HEK293 (cell line): ENCODE measurements at regions not wholly inside any gene's neighbourhood (a gene's known extent, or its start where the extent isn't known, plus 50 kb on each side); places are given as distances from the start of the nearest gene placed in this dataset.

ENCODE experiments used
- CTCF ChIA-PET: fragments of 350-600 bp; formaldehyde crosslinking; extraction: SDS; loops from one replicate; lab custom pipeline; 2021; ENCODE audit warnings: antibody characterized with exemption; lab: Yijun Ruan, JAX
- POLR2A ChIA-PET: fragments of 300-600 bp; formaldehyde crosslinking; extraction: SDS; loops from one replicate; lab custom pipeline; 2020; ENCODE audit warnings: antibody characterized with exemption, inconsistent platforms; lab: Yijun Ruan, JAX
- H3K27ac ChIP-seq: fragments of 200-500 bp; sonication (Bioruptor generic); 2 replicates; pipeline ENCODE4 v1.5.1; 2014; ENCODE audit warnings: low read depth, low read length, control low read depth, inconsistent platforms; ENCODE audit errors: extremely low read depth
- H3K36me3 ChIP-seq, 2 experiments: fragments of 200-500 bp in 1 of 2; sonication (Bioruptor generic) in 1 of 2; 1 replicate in 1 of 2; 2 replicates in 1 of 2; pipeline ENCODE4 v1.5.1; 2014 to 2017; ENCODE audit warnings: inconsistent platforms in 2 of 2, low read length in 2 of 2; ENCODE audit not compliant: control insufficient read depth in 2 of 2, insufficient read depth in 1 of 2
- H3K4me1 ChIP-seq: fragments of 200-500 bp; sonication (Bioruptor generic); 2 replicates; pipeline ENCODE4 v1.5.1; 2014; ENCODE audit warnings: mild to moderate bottlenecking, low read length, inconsistent platforms; ENCODE audit not compliant: control insufficient read depth, insufficient read depth
- H3K4me3 ChIP-seq: 2 replicates; pipeline ENCODE4 v1.5.1; 2011; ENCODE audit warnings: low read depth, mild to moderate bottlenecking, control low read depth, low read length, moderate library complexity
- H3K9me3 ChIP-seq: fragments of 200-500 bp; sonication (Bioruptor generic); 2 replicates; pipeline ENCODE4 v1.5.1; 2014; ENCODE audit warnings: low read depth, low read length, inconsistent platforms; ENCODE audit not compliant: control insufficient read depth, insufficient read depth
- ZIC2 ChIP-seq: fragments of 450-650 bp; formaldehyde crosslinking; IDR thresholded peaks from 2 replicates; pipeline ENCODE4 v1.5.1; 2016; ENCODE audit warnings: missing biosample characterization, missing genetic modification characterization
- ZNF157 ChIP-seq: fragments of 450-650 bp; formaldehyde crosslinking; IDR thresholded peaks from 2 replicates; pipeline ENCODE4 v1.5.1; 2016; ENCODE audit warnings: missing biosample characterization, missing genetic modification characterization
- ZNF174 ChIP-seq: fragments of 450-650 bp; formaldehyde crosslinking; IDR thresholded peaks from 2 replicates; pipeline ENCODE4 v1.5.0; 2017; ENCODE audit warnings: missing biosample characterization, mild to moderate bottlenecking, missing genetic modification characterization
- ZNF184 ChIP-seq: fragments of 450-650 bp; IDR thresholded peaks from 2 replicates; pipeline ENCODE4 v1.5.1; 2018; ENCODE audit warnings: missing biosample characterization, mild to moderate bottlenecking, missing genetic modification characterization
- ZNF202 ChIP-seq: fragments of 450-650 bp; formaldehyde crosslinking; IDR thresholded peaks from 2 replicates; pipeline ENCODE4 v1.5.1; 2016; ENCODE audit warnings: missing biosample characterization, missing genetic modification characterization, borderline replicate concordance
- ZNF239 ChIP-seq: fragments of 450-650 bp; formaldehyde crosslinking; IDR thresholded peaks from 2 replicates; pipeline ENCODE4 v1.5.1; 2016; ENCODE audit warnings: missing biosample characterization, missing genetic modification characterization
- ZNF280C ChIP-seq: fragments of 450-650 bp; formaldehyde crosslinking; IDR thresholded peaks from 2 replicates; pipeline ENCODE4 v1.5.1; 2016; ENCODE audit warnings: missing biosample characterization, missing genetic modification characterization
- ZNF423 ChIP-seq: fragments of 450-650 bp; formaldehyde crosslinking; IDR thresholded peaks from 2 replicates; pipeline ENCODE4 v1.5.1; 2016; ENCODE audit warnings: missing biosample characterization, missing genetic modification characterization
- ZNF426 ChIP-seq: fragments of 450-650 bp; formaldehyde crosslinking; IDR thresholded peaks from 2 replicates; pipeline ENCODE4 v1.5.1; 2017; ENCODE audit warnings: missing biosample characterization, missing genetic modification characterization, mild to moderate bottlenecking, inconsistent platforms, moderate library complexity
- ZNF513 ChIP-seq: fragments of 450-650 bp; IDR thresholded peaks from 2 replicates; pipeline ENCODE4 v1.5.1; 2018; ENCODE audit warnings: missing biosample characterization, missing genetic modification characterization
- ZNF514 ChIP-seq: fragments of 450-650 bp; formaldehyde crosslinking; IDR thresholded peaks from 2 replicates; pipeline ENCODE4 v1.5.1; 2016; ENCODE audit warnings: missing biosample characterization, missing genetic modification characterization
- ZNF555 ChIP-seq: fragments of 450-650 bp; formaldehyde crosslinking; conservative IDR thresholded peaks from 2 replicates; pipeline ENCODE4 v1.5.1; 2017; ENCODE audit warnings: missing biosample characterization, mild to moderate bottlenecking, missing genetic modification characterization, inconsistent platforms
- ZNF560 ChIP-seq: fragments of 450-650 bp; formaldehyde crosslinking; IDR thresholded peaks from 2 replicates; pipeline ENCODE4 v1.5.1; 2017; ENCODE audit warnings: missing biosample characterization, missing genetic modification characterization, borderline replicate concordance
- ZNF580 ChIP-seq: fragments of 450-650 bp; formaldehyde crosslinking; IDR thresholded peaks from 2 replicates; pipeline ENCODE4 v1.5.1; 2016; ENCODE audit warnings: missing biosample characterization, missing genetic modification characterization
- ZNF585B ChIP-seq: fragments of 450-650 bp; formaldehyde crosslinking; IDR thresholded peaks from 2 replicates; pipeline ENCODE4 v1.5.1; 2016; ENCODE audit warnings: missing biosample characterization, missing genetic modification characterization
- ZNF621 ChIP-seq: fragments of 450-650 bp; formaldehyde crosslinking; IDR thresholded peaks from 2 replicates; pipeline ENCODE4 v1.5.1; 2017; ENCODE audit warnings: missing biosample characterization, missing genetic modification characterization
- ZNF677 ChIP-seq: fragments of 450-650 bp; IDR thresholded peaks from 2 replicates; pipeline ENCODE4 v1.5.0; 2018; ENCODE audit warnings: missing biosample characterization, mild to moderate bottlenecking, missing genetic modification characterization, moderate library complexity
- ZNF701 ChIP-seq: fragments of 450-650 bp; formaldehyde crosslinking; IDR thresholded peaks from 2 replicates; pipeline ENCODE4 v1.5.1; 2016; ENCODE audit warnings: missing biosample characterization, missing genetic modification characterization
- ZNF76 ChIP-seq: fragments of 450-650 bp; formaldehyde crosslinking; IDR thresholded peaks from 2 replicates; pipeline ENCODE4; 2016; ENCODE audit warnings: low read depth, missing biosample characterization, missing genetic modification characterization, borderline replicate concordance
- ZNF830 ChIP-seq: fragments of 450-650 bp; IDR thresholded peaks from 2 replicates; pipeline ENCODE4 v1.5.0; 2018; ENCODE audit warnings: missing biosample characterization, missing genetic modification characterization, low read depth, mild to moderate bottlenecking, moderate library complexity
- ZSCAN4 ChIP-seq: fragments of 450-650 bp; formaldehyde crosslinking; IDR thresholded peaks from 2 replicates; pipeline ENCODE4 v1.5.1; 2017; ENCODE audit warnings: missing biosample characterization, missing genetic modification characterization
- TF ChIP-seq, protein P1 (sequence below): fragments of 450-650 bp; formaldehyde crosslinking; IDR thresholded peaks from 2 replicates; pipeline ENCODE4 v1.5.1; 2016; ENCODE audit warnings: missing biosample characterization, missing genetic modification characterization, low read depth

GRCh38 chr2:129302561-129303183 is 676.8 kb upstream of the RAB6C start:
- Histone ChIP-seq H3K4me1 (no peaks in the 10 kb centered on the region), H3K27ac (no peak overlapping the region), H3K36me3 (no peaks in the 10 kb centered on the region), H3K4me3 (no peak overlapping the region), H3K9me3 (no peaks in the 10 kb centered on the region)
- TF ChIP-seq ZNF202 (tag by site-specific recombination), result no peak
- no peak for TF ChIP-seq ZNF513
- TF ChIP-seq ZNF280C (tag by site-specific recombination), result no peak
- POLR2A ChIA-PET, result no interaction called here
- CTCF ChIA-PET, result no interaction called here

- POLR2A ChIA-PET, result no interaction called here
- no peaks in the 10 kb centered on the region for H3K9me3 ChIP-seq
- H3K27ac ChIP-seq, result no peak overlapping the region
- no peak overlapping the region for H3K4me3 ChIP-seq
- CTCF ChIA-PET, result no interaction called here
- H3K36me3 ChIP-seq, result no peaks in the 10 kb centered on the region
- H3K4me1 ChIP-seq, result no peaks in the 10 kb centered on the region
- no peak for TF ChIP-seq ZNF423 (tag by site-specific recombination)
- no peak for TF ChIP-seq ZNF621 (tag by site-specific recombination)
- TF ChIP-seq ZNF677, result no peak
- no peak for TF ChIP-seq ZNF701
- TF ChIP-seq ZNF184, result no peak
- TF ChIP-seq ZNF585B (tag by site-specific recombination), result no peak
- no peak for TF ChIP-seq ZIC2 (tag by site-specific recombination)
- TF ChIP-seq ZNF560 (tag by site-specific recombination), result no peak
- TF ChIP-seq ZNF580 (tag by site-specific recombination), result no peak
Measured at GRCh38 chr2:129314120-129314519, 665.3 kb upstream of the RAB6C start.

DNA sequence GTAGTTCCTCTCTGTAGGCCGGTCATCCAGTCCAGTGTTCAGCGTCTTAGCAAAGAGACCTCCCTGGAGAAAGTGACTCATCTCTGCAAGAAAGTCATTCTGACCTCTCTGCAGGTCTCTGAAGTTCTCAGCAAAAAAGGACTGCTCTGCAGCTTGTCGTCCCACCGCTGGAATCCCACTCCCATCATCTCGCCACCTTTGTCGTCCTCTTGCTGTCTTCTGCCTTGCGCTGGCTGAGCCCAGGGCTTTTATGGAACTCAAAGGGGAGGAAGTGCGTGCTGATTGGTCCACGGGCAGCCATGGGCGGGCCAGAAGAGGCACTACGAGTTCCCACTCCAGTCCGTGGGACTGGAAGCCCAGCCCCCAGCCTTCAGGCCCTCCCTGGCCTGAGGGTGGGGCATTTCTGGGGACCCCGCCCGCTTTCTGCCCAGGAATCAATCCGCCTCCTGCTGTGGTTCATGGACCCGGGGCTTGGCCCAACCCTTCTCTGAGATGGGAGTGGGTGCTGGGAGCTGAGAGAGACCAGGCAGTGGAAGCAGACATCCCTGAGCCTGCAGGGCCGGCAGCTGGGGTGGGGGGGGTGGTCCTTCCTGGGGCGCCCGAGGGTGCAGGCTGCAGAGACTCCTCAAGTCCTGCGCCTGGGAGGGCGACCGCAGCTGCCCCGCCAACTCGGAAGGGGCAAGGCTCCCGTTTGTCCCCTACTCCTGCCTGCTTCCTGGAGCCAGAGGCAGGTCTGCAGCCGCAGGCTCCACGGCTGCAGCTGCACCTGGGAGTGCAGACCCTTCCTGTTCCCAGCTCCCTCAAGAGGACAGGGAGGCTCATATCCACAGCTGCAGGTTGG is 660.7 kb upstream of the RAB6C start:
- Histone ChIP-seq H3K9me3 (no peaks in the 10 kb centered on the region), H3K4me3 (no peak overlapping the region), H3K36me3 (no peaks in the 10 kb centered on the region), H3K4me1 (no peaks in the 10 kb centered on the region), H3K27ac (no peak overlapping the region)
- ChIA-PET POLR2A (no interaction called here), CTCF (no interaction called here)
- TF ChIP-seq, protein P1, sequence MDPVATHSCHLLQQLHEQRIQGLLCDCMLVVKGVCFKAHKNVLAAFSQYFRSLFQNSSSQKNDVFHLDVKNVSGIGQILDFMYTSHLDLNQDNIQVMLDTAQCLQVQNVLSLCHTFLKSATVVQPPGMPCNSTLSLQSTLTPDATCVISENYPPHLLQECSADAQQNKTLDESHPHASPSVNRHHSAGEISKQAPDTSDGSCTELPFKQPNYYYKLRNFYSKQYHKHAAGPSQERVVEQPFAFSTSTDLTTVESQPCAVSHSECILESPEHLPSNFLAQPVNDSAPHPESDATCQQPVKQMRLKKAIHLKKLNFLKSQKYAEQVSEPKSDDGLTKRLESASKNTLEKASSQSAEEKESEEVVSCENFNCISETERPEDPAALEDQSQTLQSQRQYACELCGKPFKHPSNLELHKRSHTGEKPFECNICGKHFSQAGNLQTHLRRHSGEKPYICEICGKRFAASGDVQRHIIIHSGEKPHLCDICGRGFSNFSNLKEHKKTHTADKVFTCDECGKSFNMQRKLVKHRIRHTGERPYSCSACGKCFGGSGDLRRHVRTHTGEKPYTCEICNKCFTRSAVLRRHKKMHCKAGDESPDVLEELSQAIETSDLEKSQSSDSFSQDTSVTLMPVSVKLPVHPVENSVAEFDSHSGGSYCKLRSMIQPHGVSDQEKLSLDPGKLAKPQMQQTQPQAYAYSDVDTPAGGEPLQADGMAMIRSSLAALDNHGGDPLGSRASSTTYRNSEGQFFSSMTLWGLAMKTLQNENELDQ, result no peak
- no peak for TF ChIP-seq ZNF555 (tag by site-specific recombination)
- TF ChIP-seq ZSCAN4 (tag by site-specific recombination), result no peak
- TF ChIP-seq ZNF239 (tag by site-specific recombination), result no peak
- no peak for TF ChIP-seq ZNF157 (tag by site-specific recombination)
- no peak for TF ChIP-seq ZNF426
- TF ChIP-seq ZNF830 (tag by site-specific recombination), result no peak
- TF ChIP-seq ZNF514 (tag by site-specific recombination), result no peak
- no peak for TF ChIP-seq ZNF174 (tag by site-specific recombination)
- no peak for TF ChIP-seq ZNF76 (tag by site-specific recombination)
